ENCODE measurements at regions not wholly inside any gene's neighbourhood (a gene's known extent, or its start where the extent isn't known, plus 50 kb on each side); places are given as distances from the start of the nearest gene placed in this dataset.

GRCh38 chr4:181611946-181612600 is 631.1 kb upstream of the TENM3 start:
- Mint-ChIP-seq H3K36me3 (ENCODE audit: insufficient read depth) (peaks cover 2% of the 10 kb centered on the region), H3K27ac (ENCODE audit: low read depth) (no peak overlapping the region), H3K4me3 (no peak overlapping the region), H3K9me3 (peaks cover 5% of the 10 kb centered on the region), H3K27me3 (no peaks in the 10 kb centered on the region), H3K4me1 (no peaks in the 10 kb centered on the region)
- ATAC-seq (replicated peaks; ENCODE audit: extremely low read depth, poor library complexity, severe bottlenecking) (no peak), DNase-seq (ENCODE audit: low spot score in 2 of 2) (no peak)

- H3K27ac Mint-ChIP-seq (ENCODE audit: low read depth), result no peak overlapping the region
- peaks cover 5% of the 10 kb centered on the region for H3K9me3 Mint-ChIP-seq
- ATAC-seq (replicated peaks; ENCODE audit: extremely low read depth, poor library complexity, severe bottlenecking), result no peak
- peaks cover under 1% of the 10 kb centered on the region for H3K36me3 Mint-ChIP-seq (ENCODE audit: insufficient read depth)
- no peaks in the 10 kb centered on the region for H3K27me3 Mint-ChIP-seq
- DNase-seq (ENCODE audit: low spot score in 2 of 2), result no peak
- no peak overlapping the region for H3K4me3 Mint-ChIP-seq
- H3K4me1 Mint-ChIP-seq, result no peaks in the 10 kb centered on the region
Observed at GRCh38 chr4:181613200-181613599, 630.0 kb upstream of the TENM3 start.

- Mint-ChIP-seq H3K4me3 (no peak overlapping the region), H3K36me3 (ENCODE audit: insufficient read depth) (no peaks in the 10 kb centered on the region), H3K27me3 (no peaks in the 10 kb centered on the region), H3K9me3 (no peaks in the 10 kb centered on the region), H3K27ac (ENCODE audit: low read depth) (no peak overlapping the region), H3K4me1 (no peaks in the 10 kb centered on the region)
- ATAC-seq (replicated peaks; ENCODE audit: extremely low read depth, poor library complexity, severe bottlenecking) (no peak), DNase-seq (ENCODE audit: low spot score in 2 of 2) (no peak)
Observed at GRCh38 chr4:181618038-181618618, 625.1 kb upstream of the TENM3 start.

GRCh38 chr4:181618896-181619295 is 624.3 kb upstream of the TENM3 start:
- H3K4me1 Mint-ChIP-seq, result no peaks in the 10 kb centered on the region
- no peak overlapping the region for H3K27ac Mint-ChIP-seq (ENCODE audit: low read depth)
- H3K27me3 Mint-ChIP-seq, result no peaks in the 10 kb centered on the region
- ATAC-seq (replicated peaks; ENCODE audit: extremely low read depth, poor library complexity, severe bottlenecking) (no peak), DNase-seq (ENCODE audit: low spot score in 2 of 2) (no peak)
- no peaks in the 10 kb centered on the region for H3K9me3 Mint-ChIP-seq
- no peaks in the 10 kb centered on the region for H3K36me3 Mint-ChIP-seq (ENCODE audit: insufficient read depth)
- no peak overlapping the region for H3K4me3 Mint-ChIP-seq

GRCh38 chr4:181619651-181620050 is 623.6 kb upstream of the TENM3 start:
- ATAC-seq (replicated peaks; ENCODE audit: extremely low read depth, poor library complexity, severe bottlenecking), result no peak
- no peak overlapping the region for H3K4me3 Mint-ChIP-seq

GRCh38 chr4:181637186-181638105 is 605.8 kb upstream of the TENM3 start:
- no peak for DNase-seq (ENCODE audit: low spot score in 2 of 2)
- no peak overlapping the region for H3K27ac Mint-ChIP-seq (ENCODE audit: low read depth)

More at GRCh38 chr4:181619651-181620050, 623.6 kb upstream of the TENM3 start:
- no peaks in the 10 kb centered on the region for H3K9me3 Mint-ChIP-seq
- H3K4me1 Mint-ChIP-seq, result no peaks in the 10 kb centered on the region
- DNase-seq (ENCODE audit: low spot score in 2 of 2), result no peak
- H3K27me3 Mint-ChIP-seq, result no peaks in the 10 kb centered on the region
- no peak overlapping the region for H3K27ac Mint-ChIP-seq (ENCODE audit: low read depth)
- no peaks in the 10 kb centered on the region for H3K36me3 Mint-ChIP-seq (ENCODE audit: insufficient read depth)

GRCh38 chr4:181643466-181643865 is 599.7 kb upstream of the TENM3 start:
- DNase-seq (ENCODE audit: low spot score in 2 of 2), result no peak
- no peak overlapping the region for H3K27ac Mint-ChIP-seq (ENCODE audit: low read depth)
- no peaks in the 10 kb centered on the region for H3K27me3 Mint-ChIP-seq
- H3K36me3 Mint-ChIP-seq (ENCODE audit: insufficient read depth), result no peaks in the 10 kb centered on the region
- no peak overlapping the region for H3K4me3 Mint-ChIP-seq
- no peaks in the 10 kb centered on the region for H3K4me1 Mint-ChIP-seq
- H3K9me3 Mint-ChIP-seq, result no peaks in the 10 kb centered on the region
- ATAC-seq (replicated peaks; ENCODE audit: extremely low read depth, poor library complexity, severe bottlenecking), result no peak

More at GRCh38 chr4:181637186-181638105, 605.8 kb upstream of the TENM3 start:
- H3K27me3 Mint-ChIP-seq, result no peaks in the 10 kb centered on the region
- no peak for ATAC-seq (replicated peaks; ENCODE audit: extremely low read depth, poor library complexity, severe bottlenecking)
- H3K4me3 Mint-ChIP-seq, result no peak overlapping the region
- no peaks in the 10 kb centered on the region for H3K36me3 Mint-ChIP-seq (ENCODE audit: insufficient read depth)
- H3K4me1 Mint-ChIP-seq, result no peaks in the 10 kb centered on the region
- H3K9me3 Mint-ChIP-seq, result peaks cover 9% of the 10 kb centered on the region

GRCh38 chr4:181645489-181645888 is 597.7 kb upstream of the TENM3 start:
- ATAC-seq (replicated peaks; ENCODE audit: extremely low read depth, poor library complexity, severe bottlenecking) (no peak), DNase-seq (ENCODE audit: low spot score in 2 of 2) (no peak)
- H3K27ac Mint-ChIP-seq (ENCODE audit: low read depth), result no peak overlapping the region
- no peak overlapping the region for H3K4me3 Mint-ChIP-seq
- no peaks in the 10 kb centered on the region for H3K4me1 Mint-ChIP-seq
- no peaks in the 10 kb centered on the region for H3K36me3 Mint-ChIP-seq (ENCODE audit: insufficient read depth)
- H3K27me3 Mint-ChIP-seq, result no peaks in the 10 kb centered on the region
- H3K9me3 Mint-ChIP-seq, result peaks cover 6% of the 10 kb centered on the region

GRCh38 chr4:181646864-181647263 is 596.3 kb upstream of the TENM3 start:
- no peaks in the 10 kb centered on the region for H3K4me1 Mint-ChIP-seq
- ATAC-seq (replicated peaks; ENCODE audit: extremely low read depth, poor library complexity, severe bottlenecking), result no peak
- H3K36me3 Mint-ChIP-seq (ENCODE audit: insufficient read depth), result no peaks in the 10 kb centered on the region
- DNase-seq (ENCODE audit: low spot score in 2 of 2), result no peak
- no peak overlapping the region for H3K4me3 Mint-ChIP-seq
- no peak overlapping the region for H3K27ac Mint-ChIP-seq (ENCODE audit: low read depth)
- no peaks in the 10 kb centered on the region for H3K27me3 Mint-ChIP-seq
- H3K9me3 Mint-ChIP-seq, result peaks cover 6% of the 10 kb centered on the region

- H3K27ac Mint-ChIP-seq (ENCODE audit: low read depth), result no peak overlapping the region
- no peaks in the 10 kb centered on the region for H3K27me3 Mint-ChIP-seq
- H3K9me3 Mint-ChIP-seq, result peaks cover 11% of the 10 kb centered on the region
- H3K4me3 Mint-ChIP-seq, result no peak overlapping the region
- DNase-seq (ENCODE audit: low spot score in 2 of 2), result no peak
- ATAC-seq (replicated peaks; ENCODE audit: extremely low read depth, poor library complexity, severe bottlenecking), result no peak
- no peaks in the 10 kb centered on the region for H3K36me3 Mint-ChIP-seq (ENCODE audit: insufficient read depth)
- H3K4me1 Mint-ChIP-seq, result no peaks in the 10 kb centered on the region
Observed at GRCh38 chr4:181647396-181648147, 595.6 kb upstream of the TENM3 start.

- ATAC-seq (replicated peaks; ENCODE audit: extremely low read depth, poor library complexity, severe bottlenecking) (no peak), DNase-seq (ENCODE audit: low spot score in 2 of 2) (no peak)
- Mint-ChIP-seq H3K27me3 (no peaks in the 10 kb centered on the region), H3K9me3 (peaks cover 23% of the 10 kb centered on the region), H3K4me1 (no peaks in the 10 kb centered on the region), H3K27ac (ENCODE audit: low read depth) (no peak overlapping the region), H3K36me3 (ENCODE audit: insufficient read depth) (no peaks in the 10 kb centered on the region), H3K4me3 (no peak overlapping the region)
Observed at GRCh38 chr4:181650033-181650825, 593.0 kb upstream of the TENM3 start.

GRCh38 chr4:181656748-181657147 is 586.5 kb upstream of the TENM3 start:
- H3K9me3 Mint-ChIP-seq, result peaks cover 27% of the 10 kb centered on the region
- no peak for ATAC-seq (replicated peaks; ENCODE audit: extremely low read depth, poor library complexity, severe bottlenecking)
- no peak overlapping the region for H3K4me3 Mint-ChIP-seq
- no peaks in the 10 kb centered on the region for H3K27me3 Mint-ChIP-seq
- H3K4me1 Mint-ChIP-seq, result no peaks in the 10 kb centered on the region
- H3K36me3 Mint-ChIP-seq (ENCODE audit: insufficient read depth), result no peaks in the 10 kb centered on the region
- DNase-seq (ENCODE audit: low spot score in 2 of 2), result no peak
- no peak overlapping the region for H3K27ac Mint-ChIP-seq (ENCODE audit: low read depth)

Measured in central memory CD8-positive, alpha-beta T cell (primary cell).